MG63 (cell line): ENCODE measurements at regions not wholly inside any gene's neighbourhood (a gene's known extent, or its start where the extent isn't known, plus 50 kb on each side); places are given as distances from the start of the nearest gene placed in this dataset.

Source experiments
- DNase-seq: peaks from one replicate; pipeline ENCODE4 v3.0.0-alpha.2; 2020
- H3K27me3 ChIP-seq: fragments of 250-450 bp; sonication (Bioruptor Pico); 2 replicates; pipeline ENCODE4 v1.5.1; 2020; ENCODE audit warnings: mild to moderate bottlenecking, moderate library complexity
- H3K36me3 ChIP-seq: fragments of 250-450 bp; sonication (Bioruptor Pico); 2 replicates; pipeline ENCODE4 v1.5.1; 2020; ENCODE audit warnings: mild to moderate bottlenecking, moderate library complexity
- H3K4me3 ChIP-seq: fragments of 250-450 bp; sonication (Bioruptor Pico); 2 replicates; pipeline ENCODE4 v1.5.1; 2020; ENCODE audit warnings: mild to moderate bottlenecking, moderate library complexity
- H3K9me3 ChIP-seq: fragments of 250-450 bp; sonication (Bioruptor Pico); 2 replicates; pipeline ENCODE4 v1.5.1; 2020; ENCODE audit warnings: mild to moderate bottlenecking, moderate library complexity

- H3K36me3 ChIP-seq = no peaks in the 10 kb centered on the region
- peaks cover 5% of the 10 kb centered on the region; the same call in 1 of the 2 replicates for H3K27me3 ChIP-seq
- H3K4me3 ChIP-seq = no peak overlapping the region
- no peaks in the 10 kb centered on the region; the same call in 1 of the 2 replicates for H3K9me3 ChIP-seq
- DNase-seq = no peak
Observed at GRCh38 chr1:168782559-168783116, 53.6 kb upstream of the DPT start.

DNA sequence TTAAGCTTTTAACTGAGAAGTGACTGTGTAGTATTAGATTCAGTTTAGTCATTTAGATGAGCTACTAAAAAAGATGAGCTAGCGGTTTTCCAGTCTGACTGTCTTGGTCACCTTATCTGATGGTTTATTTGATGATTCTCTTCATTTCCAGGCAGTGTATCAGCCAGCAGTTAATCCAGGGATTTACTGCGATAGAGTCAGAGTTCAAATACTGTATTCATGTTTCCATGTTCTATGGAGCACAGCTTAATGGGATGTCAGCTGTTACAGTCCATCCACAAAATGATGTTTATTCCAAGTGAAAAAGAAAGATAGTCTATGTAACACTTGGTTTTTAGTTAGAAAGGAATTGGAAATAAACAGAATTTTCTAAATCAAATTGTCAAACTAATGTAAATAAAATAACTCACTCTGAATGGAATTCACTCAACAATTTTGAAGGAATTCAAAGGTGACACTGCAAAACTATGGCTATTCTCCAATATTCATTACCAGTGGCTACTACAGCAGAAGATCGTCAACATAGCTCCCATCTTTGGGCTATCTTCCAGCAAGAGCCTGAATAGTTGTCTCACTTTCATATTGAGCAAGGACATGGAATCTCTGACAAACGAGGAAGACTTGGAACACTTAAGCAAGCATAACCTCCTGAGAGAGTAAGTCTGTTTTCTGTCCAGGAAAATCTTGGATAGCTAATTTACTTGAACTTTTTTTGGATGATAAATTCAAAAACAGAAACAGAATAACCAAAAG is 54.6 kb upstream of the DPT start:
- Histone ChIP-seq H3K9me3 (no peaks in the 10 kb centered on the region; the same call in 1 of the 2 replicates), H3K4me3 (no peak overlapping the region), H3K36me3 (no peaks in the 10 kb centered on the region), H3K27me3 (peaks cover 5% of the 10 kb centered on the region; the same call in 1 of the 2 replicates)
- DNase-seq = no peak

- Histone ChIP-seq H3K27me3 (peaks cover 5% of the 10 kb centered on the region; the same call in 1 of the 2 replicates), H3K4me3 (no peak overlapping the region), H3K9me3 (no peaks in the 10 kb centered on the region), H3K36me3 (no peaks in the 10 kb centered on the region)
- no peak for DNase-seq
Observed at GRCh38 chr1:168786476-168787330, 57.7 kb upstream of the DPT start.

DNA sequence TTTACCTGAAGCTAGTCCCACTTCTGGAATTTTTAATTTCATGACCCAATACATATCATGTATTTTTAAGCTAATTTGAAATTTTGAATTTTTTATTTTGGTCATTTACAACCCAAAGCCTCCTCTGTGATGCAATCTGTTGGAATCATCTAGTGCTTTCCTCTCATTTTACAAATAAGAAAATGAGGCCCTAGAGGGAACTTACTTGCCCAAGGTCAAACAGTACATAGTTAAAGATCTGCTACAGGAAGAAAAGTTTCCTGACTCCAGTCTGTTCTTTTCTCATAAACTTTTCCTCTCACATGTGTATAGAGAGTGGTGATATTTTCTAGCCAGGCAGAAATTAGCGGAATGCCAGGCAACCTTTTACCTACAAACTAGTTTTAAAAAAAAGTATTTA is 59.3 kb upstream of the DPT start:
- DNase-seq = no peak
- Histone ChIP-seq H3K36me3 (no peaks in the 10 kb centered on the region), H3K4me3 (no peak overlapping the region), H3K27me3 (no peaks in the 10 kb centered on the region), H3K9me3 (no peaks in the 10 kb centered on the region)

GRCh38 chr1:168789501-168789900 is 60.5 kb upstream of the DPT start:
- Histone ChIP-seq H3K9me3 (no peaks in the 10 kb centered on the region), H3K4me3 (no peak overlapping the region), H3K36me3 (no peaks in the 10 kb centered on the region), H3K27me3 (no peaks in the 10 kb centered on the region)
- no peak for DNase-seq

DNA sequence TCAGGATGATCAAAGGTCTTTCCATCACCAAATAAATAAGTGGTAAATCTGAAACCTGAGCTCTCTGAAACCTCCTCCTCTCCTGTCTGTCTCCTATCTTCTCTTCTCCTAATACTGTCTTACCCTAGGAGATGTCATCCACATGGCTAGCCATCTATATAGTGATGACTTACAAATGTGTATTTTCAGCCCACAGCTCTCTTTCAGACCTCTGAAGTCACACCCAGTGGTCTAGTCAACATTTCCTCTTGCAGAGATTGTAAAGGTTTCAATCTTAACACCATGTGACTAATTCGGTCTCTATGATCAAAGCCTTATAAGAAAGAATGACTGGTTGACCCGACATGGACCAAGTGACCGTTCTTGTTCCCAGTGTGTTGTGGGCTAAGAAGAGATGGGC is 63.1 kb upstream of the DPT start:
- Histone ChIP-seq H3K4me3 (no peak overlapping the region), H3K9me3 (no peaks in the 10 kb centered on the region), H3K36me3 (no peaks in the 10 kb centered on the region), H3K27me3 (no peaks in the 10 kb centered on the region)
- no peak for DNase-seq

DNA sequence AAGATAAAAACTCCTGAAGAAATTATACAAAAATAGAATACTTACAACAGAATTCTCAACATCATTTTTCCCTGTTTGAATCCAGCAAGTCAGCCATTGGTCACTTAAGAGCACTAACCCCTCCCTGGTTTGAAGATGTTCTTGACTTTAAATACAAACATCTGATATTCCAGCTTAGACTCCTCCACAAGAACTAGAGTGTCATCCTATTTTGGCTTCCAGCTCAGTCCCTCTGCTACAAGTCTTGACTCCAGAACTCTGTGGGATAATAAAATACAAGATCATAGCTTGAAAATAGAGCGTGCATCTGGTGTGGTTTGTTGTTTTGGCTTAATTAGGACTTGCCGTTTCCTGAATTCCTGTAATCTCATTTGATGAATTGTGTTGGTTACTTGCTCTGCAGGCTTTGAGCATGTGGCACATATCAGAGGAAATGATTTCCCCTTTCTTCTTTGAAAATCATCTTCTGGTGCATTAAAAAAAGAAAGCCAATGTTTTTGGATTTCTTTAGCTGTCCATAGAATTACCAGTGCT is 63.7 kb upstream of the DPT start:
- no peaks in the 10 kb centered on the region; the same call in 1 of the 2 replicates for H3K27me3 ChIP-seq
- DNase-seq = no peak
- H3K4me3 ChIP-seq = no peak overlapping the region
- H3K9me3 ChIP-seq = no peaks in the 10 kb centered on the region
- no peaks in the 10 kb centered on the region for H3K36me3 ChIP-seq

DNA sequence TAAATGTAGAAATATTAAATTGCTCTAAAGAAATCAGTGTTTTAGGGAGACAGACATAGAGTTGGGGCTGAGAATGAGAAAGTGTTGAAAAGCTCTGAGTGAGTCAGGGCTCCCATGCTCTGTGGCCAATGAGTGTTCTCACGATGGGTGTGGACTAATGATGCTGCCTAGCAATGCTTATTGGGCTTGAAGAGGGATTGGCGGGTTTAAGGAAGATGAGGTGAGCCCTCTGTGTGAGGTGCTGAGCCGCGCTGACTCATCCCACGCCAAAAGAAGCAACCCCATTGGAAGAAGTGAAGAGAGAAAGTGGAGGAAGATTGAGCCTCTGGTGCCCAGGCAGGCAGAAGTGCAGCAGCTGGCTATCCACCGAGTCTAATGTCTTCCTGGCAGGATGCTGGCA is 65.1 kb upstream of the DPT start:
- peaks cover 6% of the 10 kb centered on the region; the same call in 1 of the 2 replicates for H3K27me3 ChIP-seq
- peak; percentile 10 for DNase-seq
- H3K4me3 ChIP-seq = no peak overlapping the region
- no peaks in the 10 kb centered on the region for H3K36me3 ChIP-seq
- no peaks in the 10 kb centered on the region for H3K9me3 ChIP-seq

- H3K9me3 ChIP-seq = no peaks in the 10 kb centered on the region
- H3K4me3 ChIP-seq = no peak overlapping the region
- H3K36me3 ChIP-seq = no peaks in the 10 kb centered on the region
- peaks cover 6% of the 10 kb centered on the region; the same call in 1 of the 2 replicates for H3K27me3 ChIP-seq
- DNase-seq = no peak
Observed at GRCh38 chr1:168795681-168796080, 66.7 kb upstream of the DPT start.

DNA sequence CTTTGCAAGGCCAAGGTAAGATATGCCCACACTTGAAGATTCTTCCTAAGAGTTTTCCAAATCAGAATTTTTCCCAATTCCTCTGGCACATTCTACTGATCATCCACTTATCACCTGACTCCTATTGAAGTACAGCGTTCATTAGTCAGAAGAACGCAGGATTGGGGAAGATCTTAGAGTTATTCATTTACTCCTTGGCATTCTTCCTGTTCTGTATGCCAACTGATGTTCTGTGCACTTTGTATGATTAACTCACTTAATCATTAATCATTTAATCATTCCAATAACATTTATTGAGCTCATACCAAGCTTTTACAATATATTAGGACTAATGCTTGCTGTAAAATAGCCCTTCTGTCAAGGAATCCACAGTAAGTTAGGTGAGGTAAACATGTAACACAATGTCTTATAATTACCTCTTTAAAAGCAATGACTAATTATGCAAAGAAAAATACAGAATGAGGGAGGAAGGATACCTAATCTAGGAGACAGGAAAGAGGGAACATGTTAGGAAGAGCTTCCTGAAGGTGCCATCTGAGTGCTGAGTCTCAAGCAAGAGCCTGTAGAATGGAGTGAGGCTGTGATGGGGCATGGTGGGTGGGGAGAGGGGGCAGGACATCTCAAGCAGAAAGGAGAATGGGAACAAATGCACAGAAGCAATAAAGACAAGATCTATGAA is 71.1 kb upstream of the DPT start:
- H3K4me3 ChIP-seq = no peak overlapping the region
- DNase-seq = no peak
- H3K36me3 ChIP-seq = no peaks in the 10 kb centered on the region
- H3K9me3 ChIP-seq = no peaks in the 10 kb centered on the region
- H3K27me3 ChIP-seq = peaks cover 6% of the 10 kb centered on the region; the same call in 1 of the 2 replicates

- Histone ChIP-seq H3K4me3 (no peak overlapping the region), H3K27me3 (peaks cover 6% of the 10 kb centered on the region; the same call in 1 of the 2 replicates), H3K36me3 (no peaks in the 10 kb centered on the region), H3K9me3 (no peaks in the 10 kb centered on the region)
- DNase-seq = no peak
Observed at GRCh38 chr1:168801032-168801745, 72.2 kb upstream of the DPT start.

- no peaks in the 10 kb centered on the region for H3K9me3 ChIP-seq
- no peaks in the 10 kb centered on the region for H3K36me3 ChIP-seq
- no peak for DNase-seq
- no peaks in the 10 kb centered on the region; the same call in 1 of the 2 replicates for H3K27me3 ChIP-seq
- no peak overlapping the region for H3K4me3 ChIP-seq
Observed at GRCh38 chr1:168803806-168804510, 75.0 kb upstream of the DPT start.

DNA sequence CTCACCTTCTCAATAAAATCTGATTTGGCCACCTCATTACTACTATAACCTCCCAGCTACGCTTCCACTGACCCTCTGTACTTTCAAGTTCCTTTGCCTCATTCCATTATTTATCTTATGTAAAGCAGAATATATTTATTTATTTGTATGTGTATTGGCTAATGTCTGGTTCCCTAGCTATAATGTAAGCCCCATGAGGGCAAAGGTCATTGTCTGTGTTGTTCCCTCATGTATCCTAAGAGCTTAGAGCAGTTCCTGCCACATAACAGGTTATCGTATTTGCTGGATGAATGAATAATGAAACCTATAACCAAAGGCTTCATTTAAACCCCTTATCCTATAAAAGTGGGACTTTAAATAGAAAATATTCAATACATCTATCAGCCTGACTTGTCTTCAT is 77.9 kb upstream of the DPT start:
- Histone ChIP-seq H3K27me3 (no peaks in the 10 kb centered on the region; the same call in 1 of the 2 replicates), H3K4me3 (no peak overlapping the region), H3K9me3 (no peaks in the 10 kb centered on the region), H3K36me3 (no peaks in the 10 kb centered on the region)
- DNase-seq = no peak

GRCh38 chr1:168811176-168811575 is 82.2 kb upstream of the DPT start:
- no peaks in the 10 kb centered on the region for H3K27me3 ChIP-seq
- no peak overlapping the region for H3K4me3 ChIP-seq
- DNase-seq = no peak
- H3K36me3 ChIP-seq = no peaks in the 10 kb centered on the region
- H3K9me3 ChIP-seq = no peaks in the 10 kb centered on the region

GRCh38 chr1:168819668-168820067 is 90.7 kb upstream of the DPT start:
- peaks cover 3% of the 10 kb centered on the region; the same call in 1 of the 2 replicates for H3K27me3 ChIP-seq
- H3K36me3 ChIP-seq = no peaks in the 10 kb centered on the region
- no peak for DNase-seq
- no peaks in the 10 kb centered on the region for H3K9me3 ChIP-seq
- H3K4me3 ChIP-seq = no peak overlapping the region
